OCI-LY1 (cell line): ENCODE measurements at regions not wholly inside any gene's neighbourhood (a gene's known extent, or its start where the extent isn't known, plus 50 kb on each side); places are given as distances from the start of the nearest gene placed in this dataset.

ENCODE experiments used
- H2AFZ ChIP-seq: fragments of 200-600 bp; sonication (generic), shearing (Covaris generic); 2 replicates; pipeline ENCODE4 v1.6.0; 2014; ENCODE audit warnings: antibody characterized with exemption, mild to moderate bottlenecking, low read length
- H3F3A ChIP-seq: fragments of 200-600 bp; sonication (generic), shearing (Covaris generic); 2 replicates; pipeline ENCODE4 v1.6.0; 2014; ENCODE audit warnings: mild to moderate bottlenecking, antibody characterized with exemption, low read length, moderate library complexity; ENCODE audit not compliant: insufficient read depth
- H3K27ac ChIP-seq: fragments of 200-600 bp; sonication (generic); 2 replicates; pipeline ENCODE4 v1.5.1; 2014; ENCODE audit warnings: low read length, mixed run types, mild to moderate bottlenecking, low read depth; ENCODE audit not compliant: poor library complexity, severe bottlenecking
- H3K27me3 ChIP-seq: fragments of 200-600 bp; sonication (generic); 2 replicates; pipeline ENCODE4 v1.6.0; 2014; ENCODE audit warnings: antibody characterized with exemption, mild to moderate bottlenecking, low read length, moderate library complexity; ENCODE audit not compliant: insufficient read depth
- H3K36me3 ChIP-seq: fragments of 200-600 bp; sonication (generic); 2 replicates; pipeline ENCODE4 v1.6.1; 2014; ENCODE audit warnings: mild to moderate bottlenecking, antibody characterized with exemption, low read length, moderate library complexity, mixed read lengths; ENCODE audit not compliant: insufficient read depth
- H3K4me1 ChIP-seq: fragments of 200-600 bp; sonication (generic); 2 replicates; pipeline ENCODE4 v1.5.1; 2014; ENCODE audit warnings: mild to moderate bottlenecking, low read length, moderate library complexity; ENCODE audit not compliant: insufficient read depth, severe bottlenecking
- H3K4me2 ChIP-seq: fragments of 200-600 bp; sonication (generic), shearing (Covaris generic); 2 replicates; pipeline ENCODE4 v1.6.1; 2014; ENCODE audit warnings: low read length
- H3K4me3 ChIP-seq: fragments of 200-600 bp; sonication (generic); 2 replicates; pipeline ENCODE4 v1.5.1; 2014; ENCODE audit warnings: low read length, low read depth, mild to moderate bottlenecking, mixed read lengths; ENCODE audit not compliant: poor library complexity, severe bottlenecking
- H3K79me2 ChIP-seq: fragments of 200-600 bp; shearing (Covaris generic); 2 replicates; pipeline ENCODE4 v1.6.1; 2016; ENCODE audit warnings: mixed run types, low read length, mixed read lengths; ENCODE audit not compliant: insufficient read depth
- H3K9ac ChIP-seq: fragments of 200-600 bp; sonication (generic), shearing (Covaris generic); 2 replicates; pipeline ENCODE4 v1.6.1; 2014; ENCODE audit warnings: mild to moderate bottlenecking, low read length, mixed read lengths
- H3K9me2 ChIP-seq: fragments of 200-600 bp; sonication (generic), shearing (Covaris generic); 2 replicates; pipeline ENCODE4 v1.6.1; 2014; ENCODE audit warnings: low read depth, mild to moderate bottlenecking, low read length, mixed read lengths
- H3K9me3 ChIP-seq: fragments of 200-600 bp; shearing (Covaris generic); 2 replicates; pipeline ENCODE4 v1.6.1; 2014; ENCODE audit warnings: low read length, mixed read lengths
- H4K20me1 ChIP-seq: fragments of 200-600 bp; sonication (generic), shearing (Covaris generic); 2 replicates; pipeline ENCODE4 v1.6.0; 2016; ENCODE audit warnings: mild to moderate bottlenecking, low read length; ENCODE audit not compliant: insufficient read depth
- EZH2 ChIP-seq: fragments of 200-600 bp; sonication (generic), shearing (Covaris generic); IDR thresholded peaks from 2 replicates; pipeline ENCODE4 v1.8.0; 2017; ENCODE audit warnings: borderline replicate concordance, mixed run types, mild to moderate bottlenecking, antibody characterized with exemption, low read length, moderate library complexity, mixed read lengths
- TF ChIP-seq, protein P1 (sequence below): fragments of 200-600 bp; sonication (generic), shearing (Covaris generic); IDR thresholded peaks from 2 replicates; pipeline ENCODE4 v1.5.1; 2017; ENCODE audit warnings: mild to moderate bottlenecking, antibody characterized with exemption, low read length, moderate library complexity, mixed read lengths

GRCh38 chr10:4512196-4512595 is 313.8 kb upstream of the AKR1E2 start:
- H3K79me2 ChIP-seq: no peaks in the 10 kb centered on the region
- H3K9me3 ChIP-seq: no peaks in the 10 kb centered on the region
- no peaks in the 10 kb centered on the region for H3F3A ChIP-seq
- H4K20me1 ChIP-seq: no peaks in the 10 kb centered on the region
- H3K36me3 ChIP-seq: no peaks in the 10 kb centered on the region
- H3K4me1 ChIP-seq: no peaks in the 10 kb centered on the region
- no peaks in the 10 kb centered on the region for H3K27me3 ChIP-seq
- H3K9me2 ChIP-seq: no peaks in the 10 kb centered on the region
- H3K4me2 ChIP-seq: no peak overlapping the region
- no peak overlapping the region for H3K4me3 ChIP-seq
- no peak overlapping the region for H3K9ac ChIP-seq
- H2AFZ ChIP-seq: no peak overlapping the region
- H3K27ac ChIP-seq: no peak overlapping the region
- TF ChIP-seq, protein P1, sequence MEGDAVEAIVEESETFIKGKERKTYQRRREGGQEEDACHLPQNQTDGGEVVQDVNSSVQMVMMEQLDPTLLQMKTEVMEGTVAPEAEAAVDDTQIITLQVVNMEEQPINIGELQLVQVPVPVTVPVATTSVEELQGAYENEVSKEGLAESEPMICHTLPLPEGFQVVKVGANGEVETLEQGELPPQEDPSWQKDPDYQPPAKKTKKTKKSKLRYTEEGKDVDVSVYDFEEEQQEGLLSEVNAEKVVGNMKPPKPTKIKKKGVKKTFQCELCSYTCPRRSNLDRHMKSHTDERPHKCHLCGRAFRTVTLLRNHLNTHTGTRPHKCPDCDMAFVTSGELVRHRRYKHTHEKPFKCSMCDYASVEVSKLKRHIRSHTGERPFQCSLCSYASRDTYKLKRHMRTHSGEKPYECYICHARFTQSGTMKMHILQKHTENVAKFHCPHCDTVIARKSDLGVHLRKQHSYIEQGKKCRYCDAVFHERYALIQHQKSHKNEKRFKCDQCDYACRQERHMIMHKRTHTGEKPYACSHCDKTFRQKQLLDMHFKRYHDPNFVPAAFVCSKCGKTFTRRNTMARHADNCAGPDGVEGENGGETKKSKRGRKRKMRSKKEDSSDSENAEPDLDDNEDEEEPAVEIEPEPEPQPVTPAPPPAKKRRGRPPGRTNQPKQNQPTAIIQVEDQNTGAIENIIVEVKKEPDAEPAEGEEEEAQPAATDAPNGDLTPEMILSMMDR: no peak
- TF ChIP-seq EZH2: no peak

DNA sequence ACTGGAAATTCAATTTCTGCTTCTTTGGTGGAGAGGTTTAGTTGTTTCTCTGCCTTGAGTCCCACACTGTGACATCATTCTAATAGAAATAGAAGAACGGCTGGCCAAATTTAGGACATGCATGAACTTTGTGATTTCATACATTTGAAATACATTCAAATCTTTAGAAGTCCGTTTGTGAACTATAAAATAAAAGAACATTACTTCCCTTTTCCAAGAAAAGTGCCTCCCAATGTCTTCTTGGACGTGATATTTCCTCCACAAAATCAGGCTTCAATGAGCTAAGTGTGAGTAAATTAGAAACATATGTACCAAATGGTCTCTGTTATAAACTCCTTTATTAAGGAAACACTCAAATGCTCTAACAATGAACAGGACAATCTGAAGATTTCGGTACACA is 314.5 kb upstream of the AKR1E2 start:
- H3F3A ChIP-seq: no peaks in the 10 kb centered on the region
- no peak overlapping the region for H3K27ac ChIP-seq
- H3K4me1 ChIP-seq: no peaks in the 10 kb centered on the region
- no peaks in the 10 kb centered on the region for H3K9me2 ChIP-seq
- no peaks in the 10 kb centered on the region for H3K27me3 ChIP-seq
- H3K79me2 ChIP-seq: no peaks in the 10 kb centered on the region
- H4K20me1 ChIP-seq: no peaks in the 10 kb centered on the region
- TF ChIP-seq EZH2: no peak
- no peak overlapping the region for H3K4me2 ChIP-seq
- no peak overlapping the region for H3K4me3 ChIP-seq
- no peak overlapping the region for H2AFZ ChIP-seq
- H3K36me3 ChIP-seq: no peaks in the 10 kb centered on the region
- no peak overlapping the region for H3K9ac ChIP-seq
- H3K9me3 ChIP-seq: no peaks in the 10 kb centered on the region

DNA sequence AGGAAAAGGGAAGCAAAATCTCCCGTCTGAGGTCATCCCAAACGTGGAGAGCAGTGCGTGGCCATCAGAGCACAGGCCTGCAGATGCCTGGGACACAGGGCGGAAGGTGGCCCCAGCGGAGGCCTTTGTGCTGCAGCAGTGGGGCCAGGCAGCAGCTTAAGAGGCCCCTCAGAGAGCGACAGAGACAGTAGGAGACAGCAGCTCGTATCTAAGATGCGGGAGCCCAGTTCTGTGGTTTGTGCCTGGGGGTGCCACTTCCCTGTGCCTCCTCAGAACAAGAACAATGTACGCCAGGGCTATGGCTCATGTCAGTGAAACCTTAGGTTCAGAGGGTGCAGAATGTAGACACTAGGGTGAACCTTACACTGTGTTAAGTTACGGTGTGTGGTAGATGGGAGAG is 316.6 kb upstream of the AKR1E2 start:
- Histone ChIP-seq H3F3A (no peaks in the 10 kb centered on the region), H3K4me1 (no peaks in the 10 kb centered on the region), H3K9me3 (no peaks in the 10 kb centered on the region), H3K9ac (no peak overlapping the region), H4K20me1 (no peaks in the 10 kb centered on the region), H3K27ac (no peak overlapping the region), H3K9me2 (no peaks in the 10 kb centered on the region), H3K4me3 (no peak overlapping the region), H3K79me2 (no peaks in the 10 kb centered on the region), H2AFZ (no peak overlapping the region), H3K27me3 (no peaks in the 10 kb centered on the region), H3K36me3 (no peaks in the 10 kb centered on the region), H3K4me2 (no peak overlapping the region)
- TF ChIP-seq, protein P1: no peak
- TF ChIP-seq EZH2: no peak

DNA sequence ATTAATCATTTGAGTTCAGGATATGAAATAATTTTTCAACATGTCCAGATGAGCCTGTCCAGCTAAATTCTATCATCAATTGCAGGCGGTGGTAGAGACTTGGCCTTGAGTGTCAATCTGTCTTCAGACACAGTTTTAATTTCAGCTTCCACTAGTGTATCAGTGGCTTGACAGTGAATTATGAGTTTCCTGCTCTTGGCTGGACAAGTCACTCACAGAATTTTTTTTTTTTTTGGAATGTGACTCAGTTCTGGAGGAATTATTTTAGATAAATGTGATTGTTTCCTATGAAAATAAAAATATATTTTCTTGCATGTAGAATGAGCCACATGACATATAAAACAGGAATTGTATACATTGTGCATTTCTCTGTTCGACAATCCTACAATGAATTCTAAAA is 319.9 kb upstream of the AKR1E2 start:
- Histone ChIP-seq H3K27ac (no peak overlapping the region), H2AFZ (no peak overlapping the region), H3K36me3 (no peaks in the 10 kb centered on the region), H3K4me3 (no peak overlapping the region), H3K9ac (no peak overlapping the region), H3F3A (no peaks in the 10 kb centered on the region), H3K4me2 (no peak overlapping the region), H3K79me2 (no peaks in the 10 kb centered on the region), H3K9me2 (no peaks in the 10 kb centered on the region), H3K4me1 (no peaks in the 10 kb centered on the region), H4K20me1 (no peaks in the 10 kb centered on the region), H3K9me3 (no peaks in the 10 kb centered on the region), H3K27me3 (no peaks in the 10 kb centered on the region)
- TF ChIP-seq EZH2: no peak
- TF ChIP-seq, protein P1: no peak
